ENCODE measurements at regions not wholly inside any gene's neighbourhood (a gene's known extent, or its start where the extent isn't known, plus 50 kb on each side); places are given as distances from the start of the nearest gene placed in this dataset.

DNA sequence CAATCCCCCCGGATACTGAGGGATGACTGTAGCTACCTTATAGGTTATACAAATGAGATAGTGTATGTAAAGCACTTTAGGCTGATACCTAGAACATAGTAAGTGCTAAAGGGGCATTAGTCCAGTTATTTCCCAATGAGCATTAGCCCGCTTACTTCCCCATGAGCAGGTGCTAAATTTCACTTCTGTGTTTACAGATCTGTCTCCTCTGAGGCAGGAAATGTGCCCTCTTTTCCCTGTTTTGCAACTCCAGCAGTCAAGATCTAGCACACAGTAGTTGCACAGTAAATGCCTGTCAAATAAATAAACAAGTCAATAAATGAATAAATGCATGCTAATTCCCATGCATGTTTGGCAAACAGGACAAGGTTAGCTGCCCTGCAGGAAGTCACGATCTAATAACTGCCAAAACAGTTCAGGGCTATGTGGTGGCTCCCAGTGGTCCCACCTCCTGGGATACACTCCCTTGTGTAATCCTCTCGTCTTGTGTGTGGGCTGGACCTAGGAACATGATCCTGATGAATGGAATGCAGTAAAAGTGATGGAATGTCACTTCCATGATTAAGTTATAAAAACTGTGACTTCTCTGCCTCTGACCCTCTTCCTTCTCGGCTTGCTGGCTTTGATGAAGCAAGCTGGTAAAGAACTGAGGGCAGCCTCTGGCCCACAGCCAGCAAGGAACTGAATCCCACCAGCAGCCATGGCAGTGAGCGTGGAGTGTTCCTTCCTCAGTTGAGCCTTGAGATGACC lies 459.0 kb downstream of the SOX6 start:
- no peak overlapping the region for H3K27ac ChIP-seq (ENCODE audit: insufficient read depth, low read length, poor library complexity, severe bottlenecking)
- peaks cover 0 to 2% (median 0%) of the 10 kb centered on the region in 7 donors for H3K9me3 Mint-ChIP-seq
- no peaks in the 10 kb centered on the region for H3K4me1 Mint-ChIP-seq

DNA sequence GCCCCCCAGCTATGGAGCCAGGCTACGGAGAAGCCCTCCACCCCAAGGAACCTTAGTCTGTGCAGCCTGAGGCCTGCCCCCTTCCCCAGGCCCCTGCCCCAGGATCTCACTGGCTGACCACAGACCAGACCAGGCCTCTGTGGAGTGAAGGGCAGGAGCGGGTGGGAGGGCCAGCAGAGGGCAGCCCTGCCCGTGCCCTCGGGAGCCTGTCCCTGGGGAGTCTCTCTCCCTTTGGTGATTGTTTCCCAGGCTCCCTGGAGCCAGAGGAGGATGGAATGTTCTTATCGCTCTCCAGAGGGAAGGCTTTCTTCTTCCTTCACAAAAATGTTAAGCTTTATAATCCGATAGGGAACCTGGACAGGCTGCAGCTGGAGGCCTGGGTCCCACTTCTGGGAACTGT lies 455.3 kb downstream of the SOX6 start:
- H3K27ac ChIP-seq (ENCODE audit: insufficient read depth, low read length, poor library complexity, severe bottlenecking) = no peak overlapping the region
- no peak overlapping the region for H3K4me3 ChIP-seq (ENCODE audit: low read depth, low read length)
- Mint-ChIP-seq H3K36me3 (no peaks in the 10 kb centered on the region), H3K27me3 (no peaks in the 10 kb centered on the region), H3K4me1 (no peaks in the 10 kb centered on the region), H3K27ac (no peak overlapping the region), H3K4me3 (no peak overlapping the region), H3K9me3 (peaks cover 0 to 3% (median 0%) of the 10 kb centered on the region in 7 donors)
- H3K36me3 ChIP-seq (ENCODE audit: control insufficient read depth, insufficient read depth, low read length) = no peaks in the 10 kb centered on the region
- ATAC-seq (ENCODE audit: low read depth in 2 of 2) (no peak), DNase-seq (no peak)
- H3K27me3 ChIP-seq (ENCODE audit: control insufficient read depth, insufficient read depth, low read length) = no peaks in the 10 kb centered on the region
- no peaks in the 10 kb centered on the region for H3K4me1 ChIP-seq (ENCODE audit: control insufficient read depth, insufficient read depth, low read length, poor library complexity, severe bottlenecking)
- H3K9me3 ChIP-seq (ENCODE audit: control insufficient read depth in 2 of 2, low read length in 2 of 2) = no peaks in the 10 kb centered on the region

More for the DNA sequence above, 459.0 kb downstream of the SOX6 start:
- Mint-ChIP-seq H3K27me3 (no peaks in the 10 kb centered on the region), H3K4me3 (no peak overlapping the region), H3K27ac (no peak overlapping the region), H3K36me3 (no peaks in the 10 kb centered on the region)
- no peaks in the 10 kb centered on the region for H3K27me3 ChIP-seq (ENCODE audit: control insufficient read depth, insufficient read depth, low read length)
- no peaks in the 10 kb centered on the region for H3K36me3 ChIP-seq (ENCODE audit: control insufficient read depth, insufficient read depth, low read length)
- no peaks in the 10 kb centered on the region for H3K4me1 ChIP-seq (ENCODE audit: control insufficient read depth, insufficient read depth, low read length, poor library complexity, severe bottlenecking)
- DNase-seq (no peak), ATAC-seq (ENCODE audit: low read depth in 2 of 2) (no peak)
- no peak overlapping the region for H3K4me3 ChIP-seq (ENCODE audit: low read depth, low read length)
- H3K9me3 ChIP-seq (ENCODE audit: control insufficient read depth in 2 of 2, low read length in 2 of 2) = no peaks in the 10 kb centered on the region

DNA sequence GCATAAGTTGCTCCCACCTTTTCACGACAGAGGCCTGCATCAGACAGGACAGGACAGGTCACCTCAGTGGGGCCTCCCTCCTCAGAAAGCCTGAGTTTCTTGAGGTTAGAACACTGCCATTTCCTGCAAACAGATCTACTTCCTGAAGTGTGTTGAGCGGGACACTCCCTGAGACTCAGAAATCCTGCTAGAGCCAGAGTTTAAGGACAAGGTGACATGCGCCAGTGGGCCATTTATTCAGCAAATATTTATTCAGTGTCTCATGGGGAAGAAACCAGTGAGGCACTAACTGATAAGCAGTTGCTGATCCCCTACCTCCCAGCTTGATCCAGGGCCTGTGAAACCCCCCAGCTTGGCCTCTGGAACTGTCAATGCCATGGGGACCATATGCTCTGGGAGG lies 454.6 kb downstream of the SOX6 start:
- Mint-ChIP-seq H3K27ac (no peak overlapping the region), H3K4me1 (no peaks in the 10 kb centered on the region)

DNA sequence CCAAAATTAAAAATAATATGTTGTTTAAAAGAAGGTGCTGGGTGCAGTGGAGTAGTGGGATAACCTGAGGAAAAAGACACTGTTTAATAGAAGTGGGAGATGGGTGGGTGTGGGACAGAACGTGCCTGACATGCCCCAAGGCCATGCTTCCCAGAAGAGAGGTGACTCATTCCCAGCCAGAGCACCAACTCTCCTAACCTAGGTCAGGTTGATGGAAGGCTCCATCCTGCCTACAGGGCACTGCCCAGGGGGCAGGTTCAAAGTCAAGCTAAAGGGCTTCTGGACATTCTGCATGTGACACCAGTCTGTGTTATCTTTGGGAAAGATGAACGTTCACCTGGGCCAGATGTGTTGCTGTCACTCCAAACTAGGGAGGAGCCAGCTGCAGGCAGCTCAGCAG lies 453.1 kb downstream of the SOX6 start:
- Mint-ChIP-seq H3K4me3 (no peak overlapping the region), H3K27ac (no peak overlapping the region), H3K36me3 (no peaks in the 10 kb centered on the region), H3K27me3 (no peaks in the 10 kb centered on the region), H3K9me3 (peaks cover 0 to 3% (median 0%) of the 10 kb centered on the region in 7 donors), H3K4me1 (no peaks in the 10 kb centered on the region)
- Histone ChIP-seq H3K36me3 (ENCODE audit: control insufficient read depth, insufficient read depth, low read length) (no peaks in the 10 kb centered on the region), H3K4me3 (ENCODE audit: low read depth, low read length) (no peak overlapping the region), H3K27ac (ENCODE audit: insufficient read depth, low read length, poor library complexity, severe bottlenecking) (no peak overlapping the region), H3K4me1 (ENCODE audit: control insufficient read depth, insufficient read depth, low read length, poor library complexity, severe bottlenecking) (no peaks in the 10 kb centered on the region), H3K9me3 (ENCODE audit: control insufficient read depth in 2 of 2, low read length in 2 of 2) (no peaks in the 10 kb centered on the region), H3K27me3 (ENCODE audit: control insufficient read depth, insufficient read depth, low read length) (no peaks in the 10 kb centered on the region)
- DNase-seq (no peak), ATAC-seq (ENCODE audit: low read depth in 2 of 2) (no peak)

More for the DNA sequence above, 454.6 kb downstream of the SOX6 start:
- no peak overlapping the region for H3K4me3 ChIP-seq (ENCODE audit: low read depth, low read length)
- ATAC-seq (ENCODE audit: low read depth in 2 of 2) = no peak
- H3K27me3 ChIP-seq (ENCODE audit: control insufficient read depth, insufficient read depth, low read length) = no peaks in the 10 kb centered on the region
- no peaks in the 10 kb centered on the region for H3K4me1 ChIP-seq (ENCODE audit: control insufficient read depth, insufficient read depth, low read length, poor library complexity, severe bottlenecking)
- Mint-ChIP-seq H3K4me3 (no peak overlapping the region), H3K36me3 (no peaks in the 10 kb centered on the region), H3K9me3 (peaks cover 0 to 3% (median 0%) of the 10 kb centered on the region in 7 donors), H3K27me3 (no peaks in the 10 kb centered on the region)
- H3K36me3 ChIP-seq (ENCODE audit: control insufficient read depth, insufficient read depth, low read length) = no peaks in the 10 kb centered on the region
- no peaks in the 10 kb centered on the region for H3K9me3 ChIP-seq (ENCODE audit: control insufficient read depth in 2 of 2, low read length in 2 of 2)
- DNase-seq = no peak
- H3K27ac ChIP-seq (ENCODE audit: insufficient read depth, low read length, poor library complexity, severe bottlenecking) = no peak overlapping the region

DNA sequence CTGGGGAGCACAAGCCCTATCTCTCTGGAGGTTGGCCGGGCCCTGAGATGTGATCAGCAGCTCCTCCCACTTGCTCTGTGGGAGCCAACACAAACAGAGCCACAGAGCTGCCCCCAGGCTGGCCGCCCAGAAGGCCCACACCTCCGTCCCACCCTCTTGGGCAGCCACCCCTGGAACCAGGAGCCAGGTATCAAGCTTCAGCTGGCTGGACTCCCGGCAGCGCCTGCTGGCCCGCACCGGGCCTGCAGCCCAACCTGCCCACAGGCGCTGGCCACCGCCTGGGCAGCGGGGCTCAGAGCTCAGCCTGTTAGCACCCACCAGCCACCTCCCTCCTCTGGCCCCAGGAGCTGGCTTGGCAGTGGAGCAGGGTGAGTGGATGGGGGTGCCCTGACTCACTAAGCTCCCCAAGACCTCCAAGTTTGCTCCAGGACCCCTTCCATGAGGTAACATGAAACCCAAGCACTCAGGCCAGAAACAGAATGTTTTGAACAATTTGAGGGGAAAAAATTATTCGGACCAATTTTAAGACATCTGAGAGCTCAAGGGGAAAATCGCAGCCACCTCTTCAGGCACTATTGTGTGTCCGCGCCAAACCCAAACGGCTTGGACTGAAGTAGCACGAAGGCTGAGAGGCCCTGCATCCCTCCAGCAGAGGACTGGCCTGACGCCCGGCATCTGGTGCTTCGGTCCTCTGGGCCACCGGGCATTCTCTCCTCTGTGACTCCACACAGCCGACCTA lies 450.8 kb downstream of the SOX6 start:
- no peak for ATAC-seq (ENCODE audit: low read depth in 2 of 2)
- no peaks in the 10 kb centered on the region for H3K27me3 Mint-ChIP-seq
- H3K27ac Mint-ChIP-seq = no peak overlapping the region

DNA sequence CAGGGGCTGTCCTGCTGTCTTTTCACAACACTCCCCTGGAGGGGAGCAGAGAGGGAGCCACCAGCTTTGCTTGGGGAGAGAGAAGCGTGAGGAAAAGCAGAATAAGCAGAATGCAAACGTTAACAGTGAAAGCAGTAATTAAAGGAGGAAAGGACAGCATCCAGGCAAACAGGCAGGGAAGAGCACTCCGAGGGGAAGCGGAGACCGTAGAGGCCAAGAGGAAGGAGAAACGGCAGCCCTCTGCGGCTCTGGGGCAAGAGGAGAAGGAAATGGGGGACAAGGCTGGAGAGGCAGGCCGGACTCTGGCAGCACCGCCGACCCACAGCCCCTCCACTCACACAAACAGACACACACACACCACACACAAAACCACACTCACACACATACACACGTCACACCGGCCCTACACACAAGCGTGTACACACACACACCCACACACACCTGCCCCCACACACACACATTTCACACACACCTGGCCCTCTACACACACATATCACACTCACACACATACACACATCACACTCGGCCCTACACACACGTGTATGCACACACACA lies 449.8 kb downstream of the SOX6 start:
- DNase-seq = no peak
- Histone ChIP-seq H3K27ac (ENCODE audit: insufficient read depth, low read length, poor library complexity, severe bottlenecking) (no peak overlapping the region), H3K4me1 (ENCODE audit: control insufficient read depth, insufficient read depth, low read length, poor library complexity, severe bottlenecking) (no peaks in the 10 kb centered on the region), H3K9me3 (ENCODE audit: control insufficient read depth in 2 of 2, low read length in 2 of 2) (no peaks in the 10 kb centered on the region), H3K27me3 (ENCODE audit: control insufficient read depth, insufficient read depth, low read length) (no peaks in the 10 kb centered on the region), H3K4me3 (ENCODE audit: low read depth, low read length) (no peak overlapping the region), H3K36me3 (ENCODE audit: control insufficient read depth, insufficient read depth, low read length) (no peaks in the 10 kb centered on the region)
- Mint-ChIP-seq H3K4me3 (no peak overlapping the region), H3K27me3 (no peaks in the 10 kb centered on the region), H3K9me3 (peaks cover 0 to 3% (median 0%) of the 10 kb centered on the region in 7 donors), H3K27ac (peak overlapping the region in 1 of 3 donors; percentile 53), H3K4me1 (no peaks in the 10 kb centered on the region), H3K36me3 (no peaks in the 10 kb centered on the region)
- no peak for ATAC-seq (ENCODE audit: low read depth in 2 of 2)

More for the DNA sequence above, 450.8 kb downstream of the SOX6 start:
- Mint-ChIP-seq H3K4me1 (no peaks in the 10 kb centered on the region), H3K4me3 (no peak overlapping the region), H3K36me3 (no peaks in the 10 kb centered on the region), H3K9me3 (peaks cover 0 to 3% (median 0%) of the 10 kb centered on the region in 7 donors)
- DNase-seq = no peak
- Histone ChIP-seq H3K27me3 (ENCODE audit: control insufficient read depth, insufficient read depth, low read length) (no peaks in the 10 kb centered on the region), H3K9me3 (ENCODE audit: control insufficient read depth in 2 of 2, low read length in 2 of 2) (no peaks in the 10 kb centered on the region), H3K36me3 (ENCODE audit: control insufficient read depth, insufficient read depth, low read length) (no peaks in the 10 kb centered on the region), H3K4me3 (ENCODE audit: low read depth, low read length) (no peak overlapping the region), H3K4me1 (ENCODE audit: control insufficient read depth, insufficient read depth, low read length, poor library complexity, severe bottlenecking) (no peaks in the 10 kb centered on the region), H3K27ac (ENCODE audit: insufficient read depth, low read length, poor library complexity, severe bottlenecking) (no peak overlapping the region)

DNA sequence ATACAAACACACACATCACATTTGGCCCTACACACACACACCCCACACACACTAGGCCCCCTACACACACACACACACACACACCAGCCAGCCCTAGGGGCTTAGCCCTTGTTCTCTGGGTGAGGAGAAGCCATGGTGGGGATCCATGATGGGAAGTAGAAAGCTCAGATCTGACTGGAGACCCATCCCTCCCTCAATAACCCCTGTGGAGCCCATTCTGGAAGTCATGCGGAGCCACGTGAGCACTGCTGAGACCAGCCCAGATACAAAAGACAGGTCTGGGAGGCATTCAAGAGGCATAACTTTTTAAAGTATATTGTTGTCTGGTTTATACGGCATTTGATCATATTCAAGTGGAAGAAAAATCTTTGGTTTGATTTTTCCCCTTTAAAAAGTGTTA lies 448.5 kb downstream of the SOX6 start:
- no peak overlapping the region for H3K4me3 ChIP-seq (ENCODE audit: low read depth, low read length)
- no peaks in the 10 kb centered on the region for H3K27me3 ChIP-seq (ENCODE audit: control insufficient read depth, insufficient read depth, low read length)
- no peak overlapping the region for H3K27ac ChIP-seq (ENCODE audit: insufficient read depth, low read length, poor library complexity, severe bottlenecking)
- no peaks in the 10 kb centered on the region for H3K4me1 ChIP-seq (ENCODE audit: control insufficient read depth, insufficient read depth, low read length, poor library complexity, severe bottlenecking)
- H3K4me3 Mint-ChIP-seq = no peak overlapping the region
- peaks cover 0 to 1% (median 0%) of the 10 kb centered on the region in 7 donors for H3K9me3 Mint-ChIP-seq
- ATAC-seq (ENCODE audit: low read depth in 2 of 2) = no peak
- H3K36me3 ChIP-seq (ENCODE audit: control insufficient read depth, insufficient read depth, low read length) = no peaks in the 10 kb centered on the region
- H3K9me3 ChIP-seq (ENCODE audit: control insufficient read depth in 2 of 2, low read length in 2 of 2) = no peaks in the 10 kb centered on the region
- H3K4me1 Mint-ChIP-seq = no peaks in the 10 kb centered on the region
- H3K36me3 Mint-ChIP-seq = no peaks in the 10 kb centered on the region
- no peak for DNase-seq
- H3K27ac Mint-ChIP-seq = no peak overlapping the region
- H3K27me3 Mint-ChIP-seq = no peaks in the 10 kb centered on the region

Data from CD4-positive, CD25-positive, alpha-beta regulatory T cell (primary cell).